HG03521 (cell line): ENCODE measurements at regions not wholly inside any gene's neighbourhood (a gene's known extent, or its start where the extent isn't known, plus 50 kb on each side); places are given as distances from the start of the nearest gene placed in this dataset.

Source experiments
- ATAC-seq: cut with Tn5 transposase; IDR thresholded peaks from one replicate; pipeline ENCODE4 v1.9.1; 2021; ENCODE audit warnings: mild to moderate bottlenecking, moderate library complexity; ENCODE audit not compliant: unreplicated experiment

DNA sequence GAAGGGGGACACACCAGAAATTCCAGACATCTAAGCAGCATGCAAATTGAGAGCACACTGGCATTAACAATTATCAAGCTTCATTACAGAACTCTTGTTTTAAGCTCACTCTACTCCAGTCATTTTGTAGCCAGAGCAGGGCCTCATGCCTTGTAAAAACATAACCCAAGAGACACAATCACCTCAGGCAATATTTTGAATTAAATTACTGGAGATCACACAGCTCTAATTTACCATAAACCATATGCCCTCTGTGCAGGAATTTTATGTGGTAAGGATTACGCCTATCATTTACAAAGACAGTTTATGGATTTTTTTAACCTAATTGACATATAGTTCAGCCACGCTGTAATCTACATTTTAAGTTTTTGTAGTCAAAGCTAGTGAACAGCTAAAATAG, 414.1 kb upstream of the DDI1 start:
- ATAC-seq: no peak

DNA sequence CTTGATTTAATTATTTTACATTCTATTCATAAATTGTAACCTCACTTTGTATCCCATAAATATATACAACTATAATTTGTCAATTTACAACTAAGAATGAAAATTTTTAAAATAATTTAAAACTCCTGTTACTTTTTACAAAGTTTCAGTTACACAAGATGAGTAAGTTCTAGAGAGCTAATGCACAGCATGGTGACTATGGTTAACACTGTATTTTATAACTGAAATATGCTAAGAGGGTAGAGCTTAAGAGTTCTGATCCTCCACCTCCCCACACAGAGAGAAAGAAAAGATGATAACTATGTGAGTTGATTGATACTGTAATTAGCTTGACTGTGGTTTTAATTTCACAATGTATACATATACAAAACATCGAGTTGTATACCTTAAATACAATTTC, 412.5 kb upstream of the DDI1 start:
- no peak for ATAC-seq

DNA sequence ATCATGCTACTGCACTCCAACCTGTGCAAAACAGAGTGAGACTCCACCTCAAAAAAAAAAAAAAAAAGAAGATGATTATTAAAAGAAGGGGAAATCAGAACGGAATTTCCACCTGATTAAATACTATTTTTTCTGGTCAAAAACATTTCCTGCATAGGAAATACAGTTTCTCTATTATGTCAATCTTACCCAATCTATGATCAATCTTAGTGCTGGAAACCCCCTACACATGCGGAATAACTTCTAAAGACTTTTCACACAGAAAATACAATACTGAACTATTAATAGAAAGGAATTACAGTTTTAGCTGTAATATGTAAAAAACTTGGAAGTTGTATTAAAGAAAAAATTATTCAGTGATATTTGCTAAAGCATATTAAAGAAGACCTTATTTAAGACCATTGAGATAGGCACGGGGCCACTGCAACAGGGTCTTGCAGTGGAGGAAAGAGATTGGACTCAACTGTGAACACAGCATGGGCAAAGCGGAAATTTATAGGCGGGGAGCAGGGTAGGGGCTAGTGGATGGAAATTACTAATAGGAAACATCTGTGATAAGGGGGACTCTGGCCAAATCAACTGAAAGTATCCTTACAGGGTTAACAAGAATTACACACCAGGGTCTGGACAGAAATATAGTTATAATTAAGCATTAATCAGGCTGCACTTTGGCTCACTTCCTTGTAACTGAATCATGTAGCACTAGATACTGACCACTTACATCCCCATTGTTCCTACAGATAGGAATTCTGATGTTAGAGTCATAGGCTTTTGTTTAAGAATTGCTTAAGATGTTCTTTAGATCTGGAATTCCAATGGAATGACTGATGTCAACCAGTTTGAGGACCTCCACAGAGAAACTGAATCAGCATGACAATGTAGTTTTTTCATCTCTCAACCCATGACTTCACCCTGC, 411.5 kb upstream of the DDI1 start:
- ATAC-seq: no peak

DNA sequence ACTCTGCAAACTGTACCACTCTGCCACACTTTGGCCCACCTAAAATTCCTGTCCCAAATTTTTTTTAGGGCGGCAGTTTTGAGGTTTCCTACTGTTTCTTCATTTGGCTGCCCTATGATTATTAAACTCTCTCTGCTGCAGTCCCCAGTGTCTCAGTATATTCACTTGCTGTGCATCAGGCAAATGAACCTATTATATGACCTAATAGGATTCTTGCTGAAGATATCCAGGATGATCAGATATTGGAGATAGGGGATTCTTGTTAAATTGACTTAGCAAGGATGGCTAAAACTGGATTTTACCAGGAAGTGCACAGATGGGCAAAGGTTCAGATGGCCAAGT, 410.8 kb upstream of the DDI1 start:
- no peak for ATAC-seq

DNA sequence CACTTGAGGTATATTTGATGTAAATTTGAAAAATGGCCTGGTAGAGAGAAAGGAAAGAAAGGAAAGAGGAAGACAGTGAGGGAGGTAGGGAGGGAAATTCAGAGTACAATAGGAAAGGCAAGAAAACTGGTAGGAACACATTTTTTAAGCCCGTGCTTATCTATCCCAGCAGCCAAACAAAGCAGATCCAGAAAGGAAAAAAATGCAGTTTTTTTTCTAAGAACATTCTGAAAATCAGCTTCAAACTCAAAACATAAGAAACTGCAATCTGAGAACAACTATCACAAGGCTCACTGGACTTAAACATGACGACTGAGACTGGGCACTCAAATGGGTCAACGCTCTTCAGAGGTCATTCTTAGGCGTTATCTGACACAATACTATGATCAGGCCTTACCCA, 408.3 kb upstream of the DDI1 start:
- no peak for ATAC-seq

DNA sequence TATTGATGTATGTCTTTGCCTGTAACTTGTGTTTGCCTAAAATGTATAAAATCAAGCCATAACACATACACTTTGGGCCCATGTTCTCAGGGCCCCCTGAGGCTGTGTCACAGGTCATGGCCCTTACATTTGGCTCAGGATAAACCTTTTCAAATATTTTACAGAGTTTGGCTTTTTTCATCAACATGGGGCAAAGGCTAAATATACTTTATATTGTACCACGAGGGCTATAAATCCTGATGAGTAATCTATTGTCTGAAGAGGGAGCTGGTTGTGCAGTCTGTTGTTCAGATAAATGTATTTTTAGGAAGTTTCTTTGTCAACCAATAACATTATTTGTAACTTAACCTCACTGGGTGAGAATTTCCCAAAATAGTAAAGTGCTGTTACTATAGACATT, 404.6 kb upstream of the DDI1 start:
- no peak for ATAC-seq

DNA sequence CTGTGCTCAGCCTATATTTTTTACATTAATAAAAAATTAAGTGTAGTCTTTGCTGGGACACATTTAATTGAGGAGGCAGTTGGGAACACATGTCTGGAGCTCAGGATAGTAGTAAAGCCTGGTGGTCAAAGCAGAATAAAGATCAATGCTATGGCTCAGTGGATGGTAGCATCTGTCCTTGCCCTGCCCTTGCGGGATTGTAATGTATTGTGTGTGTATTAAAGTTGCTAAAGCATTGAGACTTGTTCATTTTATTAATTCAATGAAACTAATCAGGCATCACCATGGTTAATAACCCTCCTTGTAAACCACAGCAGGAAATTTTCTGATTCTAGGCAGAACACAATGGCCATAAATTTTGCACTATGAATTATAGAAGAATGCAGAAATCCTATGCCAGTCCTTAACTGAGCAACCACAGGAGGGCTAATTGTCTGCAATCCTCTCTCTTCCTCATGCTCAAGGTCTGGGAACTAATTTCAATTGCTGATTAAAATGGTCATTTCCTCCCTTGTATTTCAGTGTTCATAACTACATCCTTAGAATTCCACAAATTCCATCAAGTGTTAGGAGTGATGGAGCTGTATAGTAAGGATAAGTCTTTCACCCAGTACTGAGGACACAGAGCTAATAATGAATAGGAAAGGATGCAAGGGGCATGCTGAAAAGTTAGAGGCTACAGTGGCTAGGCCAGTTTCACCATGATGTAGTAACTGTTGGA, 403.2 kb upstream of the DDI1 start:
- no peak for ATAC-seq

DNA sequence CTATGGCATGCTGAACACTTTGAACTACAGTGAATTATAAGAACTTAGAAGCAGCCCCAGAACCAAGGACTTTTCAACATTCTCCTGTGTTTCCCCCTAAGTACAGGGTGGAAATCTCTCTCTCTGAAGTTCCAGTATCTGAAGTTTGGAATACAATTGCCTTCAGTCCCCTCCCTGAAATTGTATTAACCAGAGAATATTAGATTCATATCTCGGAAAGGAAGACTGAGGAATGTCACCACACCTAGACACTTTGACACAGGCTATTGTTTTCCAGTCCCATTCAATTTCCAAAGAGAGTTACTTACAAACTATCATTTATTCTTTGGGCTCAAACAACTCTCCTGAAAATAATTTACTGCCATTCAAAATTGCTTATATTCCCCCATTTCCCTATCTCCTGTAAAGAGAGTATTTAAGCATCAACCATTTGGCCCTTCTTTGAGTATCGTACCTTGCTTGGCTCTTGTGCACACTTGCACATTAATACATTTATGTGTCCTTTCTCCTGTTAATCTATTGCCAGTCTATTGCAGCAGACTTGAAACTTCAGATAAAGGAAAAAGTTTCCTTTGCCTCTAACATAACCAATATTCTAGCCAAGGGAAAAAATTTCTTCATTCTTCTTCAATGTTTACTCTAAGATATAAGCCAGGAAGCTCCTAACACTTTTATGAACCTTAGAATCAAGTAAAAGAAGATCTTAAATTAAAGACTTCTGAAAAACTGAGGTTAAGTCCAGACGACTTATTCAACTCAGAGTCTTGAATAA, 402.4 kb upstream of the DDI1 start:
- no peak for ATAC-seq

DNA sequence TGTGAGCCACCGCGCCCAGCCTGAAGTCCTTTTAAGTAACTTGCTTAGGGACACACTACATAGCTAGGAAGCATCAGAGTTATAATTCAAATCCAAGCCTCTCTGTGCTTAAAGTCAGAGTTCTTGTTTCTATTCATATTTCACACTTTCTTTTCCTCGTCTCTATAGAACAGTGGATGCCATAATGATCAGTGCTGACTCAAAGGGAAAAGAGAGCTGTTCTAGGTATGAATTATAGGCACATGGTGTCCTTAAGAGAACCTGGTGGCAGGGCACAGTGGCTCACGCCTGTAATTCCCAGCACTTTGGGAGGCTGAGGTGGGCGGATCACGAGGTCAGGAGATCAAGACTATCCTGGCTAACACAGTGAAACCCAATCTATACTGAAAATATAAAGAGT, 400.2 kb upstream of the DDI1 start:
- ATAC-seq: no peak

DNA sequence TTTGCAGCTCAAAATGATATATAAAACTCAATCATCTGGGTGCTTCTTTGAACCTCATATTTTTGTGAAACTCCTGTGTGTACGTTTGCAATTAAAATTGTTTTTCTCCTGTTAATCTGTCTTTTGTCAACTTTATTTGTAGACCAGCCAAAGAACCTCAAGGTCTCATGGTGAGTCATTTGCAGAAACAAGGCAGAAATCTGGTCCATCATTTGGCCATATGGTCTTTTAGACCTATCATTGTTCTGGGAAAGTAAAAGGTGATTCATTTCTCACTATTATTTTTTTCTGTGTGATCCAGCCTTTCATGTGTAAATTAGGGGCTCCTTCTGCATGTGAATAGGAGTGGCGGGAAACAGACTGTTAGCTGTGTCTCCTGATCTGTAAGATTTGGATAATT, 399.1 kb upstream of the DDI1 start:
- no peak for ATAC-seq

DNA sequence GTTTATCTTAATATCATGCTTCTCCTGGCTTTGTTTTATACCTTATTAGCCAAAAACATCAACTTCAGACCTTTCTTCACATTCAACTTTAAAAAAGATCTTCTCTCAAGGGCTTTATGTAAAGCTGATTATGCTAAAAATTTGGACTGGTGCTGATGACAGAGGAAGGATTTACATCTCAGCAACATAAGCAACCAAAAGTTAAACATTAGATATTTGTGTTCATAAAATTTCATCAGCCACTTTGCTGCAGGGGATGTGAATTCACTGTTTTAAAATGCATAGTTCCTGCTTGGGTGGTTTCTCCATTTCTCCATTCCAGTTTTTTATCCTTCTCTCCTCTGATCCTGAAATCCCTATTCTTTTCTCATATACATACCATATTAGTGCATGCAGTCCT, 398.6 kb upstream of the DDI1 start:
- no peak for ATAC-seq

DNA sequence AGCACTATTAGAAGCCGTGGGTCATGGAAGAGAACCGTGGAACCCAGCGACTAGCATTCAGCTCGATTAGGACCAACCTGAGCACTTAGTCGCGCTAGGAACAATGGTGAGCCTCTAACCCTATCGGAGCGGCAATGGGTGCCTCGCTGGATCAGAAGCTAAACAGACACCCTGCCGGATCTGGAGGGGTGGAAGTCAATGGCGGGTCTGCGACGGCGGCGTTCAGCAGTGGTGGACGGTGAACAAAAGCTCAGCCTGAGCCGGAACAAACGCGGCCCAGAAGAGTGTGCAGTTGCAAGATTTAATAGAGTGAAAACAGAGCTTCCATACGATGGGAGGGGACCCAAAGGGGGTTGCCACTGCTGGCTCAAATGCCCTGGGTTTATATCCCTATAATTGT, 391.8 kb upstream of the DDI1 start:
- ATAC-seq: no peak

DNA sequence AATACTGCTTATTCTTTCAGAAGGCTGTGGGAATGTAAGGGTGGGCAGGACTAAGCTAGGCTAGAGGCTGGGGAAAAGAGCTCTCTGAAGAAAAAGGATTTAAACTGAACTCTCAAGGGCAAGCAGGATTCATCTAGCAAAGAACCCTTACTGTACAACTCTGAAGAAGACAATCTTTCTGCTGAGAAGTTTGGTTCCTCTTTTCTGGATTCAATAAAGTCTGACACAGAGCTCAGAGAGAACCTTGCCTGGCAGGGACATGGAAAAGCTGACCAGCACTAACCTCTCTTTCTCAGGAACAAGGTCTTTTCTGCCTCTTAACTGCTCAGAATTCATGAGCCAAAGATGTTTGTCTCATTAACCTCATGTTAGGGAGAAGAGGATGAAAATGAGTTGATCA, 388.4 kb upstream of the DDI1 start:
- ATAC-seq: no peak

DNA sequence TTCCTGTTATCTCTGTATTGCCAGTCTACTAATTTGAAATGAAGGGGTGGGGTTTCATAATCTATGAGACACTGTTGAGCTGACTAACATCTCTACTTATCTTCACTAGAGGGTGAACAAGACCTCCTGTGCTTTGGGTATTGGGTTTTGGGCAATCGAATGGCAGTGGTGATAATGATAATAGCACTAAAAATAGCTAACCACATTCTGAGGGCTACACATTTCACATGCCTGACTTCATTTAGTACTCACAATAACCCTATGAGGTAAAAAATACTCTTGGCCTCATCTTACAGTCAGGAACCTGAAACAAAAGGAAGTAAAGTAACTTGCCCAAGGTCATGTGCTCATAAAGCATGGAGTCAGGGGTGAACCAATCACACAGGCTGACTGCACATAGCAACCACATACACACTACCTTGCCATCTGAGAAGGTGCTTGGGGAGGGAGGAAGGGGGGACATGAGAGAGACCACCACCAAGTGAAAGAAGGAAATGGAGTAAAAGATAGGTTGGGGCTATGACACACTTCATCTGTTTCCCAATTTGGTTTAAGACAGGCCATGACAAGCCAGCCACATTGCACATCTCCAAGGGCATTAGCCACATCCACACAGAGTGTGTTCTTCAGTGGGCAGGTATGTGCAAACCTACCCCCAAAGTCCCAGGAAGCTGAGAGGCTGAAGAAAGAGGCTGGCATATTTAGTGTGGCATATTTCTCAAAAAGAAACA, 387.6 kb upstream of the DDI1 start:
- ATAC-seq: no peak

DNA sequence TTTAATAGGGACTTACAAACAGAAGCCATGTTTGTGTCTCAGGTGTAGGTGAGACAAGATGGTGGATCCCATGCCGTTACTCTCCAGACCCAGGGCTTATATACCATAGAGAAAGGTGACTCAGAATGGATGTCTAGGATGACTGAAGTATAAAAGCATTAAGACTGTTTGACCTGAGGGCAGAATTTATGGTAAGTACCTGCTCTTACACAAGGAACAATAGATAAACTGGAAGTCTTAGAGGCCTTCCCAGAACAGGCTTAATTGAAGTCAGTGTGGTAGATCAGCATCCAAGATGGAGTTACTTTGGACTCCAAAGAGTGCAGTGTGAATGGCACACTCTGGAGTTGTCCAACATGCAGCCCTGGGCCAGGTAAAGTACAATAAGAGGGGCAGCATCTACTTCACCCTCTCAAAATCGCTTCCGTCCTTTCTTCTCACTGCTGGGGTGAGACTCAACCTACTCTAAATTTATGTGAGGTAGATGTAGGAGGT, 387.0 kb upstream of the DDI1 start:
- no peak for ATAC-seq

DNA sequence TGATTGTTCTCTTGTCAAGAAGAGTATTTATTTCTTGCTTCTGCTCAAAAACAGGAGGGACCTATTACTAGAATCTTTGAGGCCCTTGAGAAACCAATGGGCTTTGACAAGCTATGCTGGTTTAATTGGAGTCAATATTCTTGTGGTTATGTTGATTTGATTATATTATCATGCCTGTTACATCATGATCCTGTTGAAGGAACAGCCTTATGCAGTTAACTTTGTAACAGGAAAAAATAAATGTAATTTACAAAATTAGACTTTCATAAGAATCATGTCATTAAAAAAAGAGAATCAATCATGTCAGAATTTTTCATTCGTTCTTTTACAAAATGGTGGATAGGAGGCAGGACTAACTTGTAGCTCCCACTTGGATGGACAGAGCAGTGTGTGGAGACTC, 386.1 kb upstream of the DDI1 start:
- ATAC-seq: no peak

DNA sequence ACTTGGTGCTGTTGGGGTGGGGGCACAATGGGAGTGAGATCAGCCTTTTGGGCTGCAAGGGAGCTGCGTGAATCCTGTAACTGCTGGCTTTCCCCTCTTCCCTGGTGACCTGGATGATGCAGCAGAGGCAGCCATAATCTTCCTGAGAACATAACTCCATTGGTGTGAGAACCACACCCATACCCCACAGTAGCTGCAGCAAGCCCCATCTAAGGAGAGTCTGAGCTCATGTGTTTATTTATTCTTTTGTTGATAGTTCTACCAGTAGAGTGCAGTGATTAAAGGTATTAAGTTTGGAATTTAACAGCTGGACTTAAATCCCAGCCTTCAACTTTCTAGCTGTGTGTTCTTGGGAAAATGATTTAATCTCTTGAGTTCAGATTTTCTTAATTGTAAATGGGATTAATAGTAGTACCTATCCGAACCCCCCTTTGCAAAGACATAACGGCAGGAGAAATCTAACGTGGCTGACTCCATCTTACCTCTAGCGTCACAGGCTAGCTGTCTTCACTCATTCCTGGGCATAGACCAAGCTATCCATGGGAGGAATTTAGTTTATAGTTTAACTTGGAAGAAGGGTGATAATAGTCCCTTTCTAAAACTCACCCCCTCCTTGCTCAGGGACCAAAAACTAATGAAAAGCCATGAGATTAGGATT, 385.0 kb upstream of the DDI1 start:
- no peak for ATAC-seq

DNA sequence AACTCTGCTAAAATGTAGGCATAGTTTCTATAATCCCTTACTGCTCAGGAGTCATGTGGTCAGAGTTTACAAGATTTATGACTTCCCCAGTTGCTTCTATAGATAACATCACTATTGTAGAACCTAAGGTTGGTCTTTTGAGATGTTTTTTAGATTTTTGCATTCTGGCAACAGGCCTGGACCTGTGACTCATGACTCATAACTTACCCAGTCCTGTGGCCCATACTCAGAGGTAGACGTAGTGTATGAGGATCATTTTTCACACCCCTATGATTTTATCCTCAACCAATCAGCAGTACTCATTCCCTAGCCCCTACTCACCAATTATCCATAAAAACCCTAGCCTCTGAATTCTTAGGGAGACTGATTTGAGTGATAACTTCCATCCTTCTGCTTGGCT, 384.4 kb upstream of the DDI1 start:
- ATAC-seq: no peak

DNA sequence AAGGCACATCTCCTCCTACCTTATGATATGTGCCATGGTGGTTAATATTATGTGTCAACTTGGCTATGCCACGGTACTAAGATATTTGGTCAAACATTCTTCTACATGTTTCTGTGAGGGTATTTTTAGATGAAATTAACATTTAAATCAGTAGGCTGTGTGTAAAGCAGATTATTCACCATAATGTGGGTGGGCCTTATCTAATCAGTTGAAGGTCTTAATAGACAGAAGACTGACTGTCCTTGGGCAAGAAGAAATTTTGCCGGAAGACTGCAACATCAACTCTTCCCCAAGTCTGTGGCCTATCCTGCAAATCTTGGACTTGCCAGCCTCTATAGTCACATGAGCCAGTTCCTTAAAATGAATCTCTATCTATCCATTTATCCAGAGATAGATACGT, 380.1 kb upstream of the DDI1 start:
- no peak for ATAC-seq

DNA sequence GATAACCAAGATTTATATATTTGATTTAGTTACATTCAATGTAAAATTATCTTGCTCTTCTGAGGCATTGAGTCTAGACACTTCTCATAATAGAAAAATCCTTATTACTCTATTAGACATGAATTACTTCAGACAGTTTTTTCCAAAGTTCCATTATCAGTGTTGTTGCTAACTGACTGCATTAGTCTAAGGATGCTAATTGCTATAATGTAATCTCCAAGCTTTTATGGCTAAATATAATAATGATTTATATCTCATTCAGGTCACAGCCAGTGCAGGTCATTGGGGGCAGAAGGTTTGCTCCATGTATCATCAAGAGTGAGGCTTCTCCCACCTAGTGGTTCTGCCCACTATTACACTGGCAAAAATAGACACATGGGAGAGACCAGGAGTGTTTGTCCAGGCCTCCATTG, 377.2 kb upstream of the DDI1 start:
- ATAC-seq: no peak
